Vagina (tissue), 2 donors: ENCODE measurements at regions not wholly inside any gene's neighbourhood (a gene's known extent, or its start where the extent isn't known, plus 50 kb on each side); places are given as distances from the start of the nearest gene placed in this dataset.

Experiments used
- CTCF ChIP-seq, 3 experiments: fragments of 450-650 bp in 2 of 3; fragments of 200-600 bp in 1 of 3; sonication (generic) in 1 of 3; IDR thresholded peaks; one replicate each; pipeline ENCODE4 v1.5.1; 2017 to 2019; ENCODE audit warnings: antibody characterized with exemption in 3 of 3, mild to moderate bottlenecking in 2 of 3, moderate library complexity in 2 of 3
- POLR2AphosphoS5 ChIP-seq, 2 donors: sonication (generic); formaldehyde crosslinking; IDR thresholded peaks; one replicate each; pipeline ENCODE4 v1.9.0; 2017; ENCODE audit warnings: antibody characterized with exemption in 2 of 2, mild to moderate bottlenecking in 2 of 2, low read depth in 1 of 2; ENCODE audit not compliant: insufficient read depth in 1 of 2

GRCh38 chr2:80722803-80723202, 418.3 kb upstream of the LRRTM1 start:
- no peak for TF ChIP-seq CTCF (IDR thresholded peaks at IDR 0.05)
- no peak for TF ChIP-seq POLR2AphosphoS5 (IDR thresholded peaks at IDR 0.05; ENCODE audit: insufficient read depth in 1 of 2, low read depth in 1 of 2)
